ENCODE measurements at regions not wholly inside any gene's neighbourhood (a gene's known extent, or its start where the extent isn't known, plus 50 kb on each side); places are given as distances from the start of the nearest gene placed in this dataset.

- Histone ChIP-seq H2BK5ac (ENCODE audit: low read depth, low read length) (no peak overlapping the region), H4K91ac (replicated peaks; ENCODE audit: insufficient read length, low read length) (no peak overlapping the region), H3K4me2 (ENCODE audit: insufficient read depth in 1 of 2, low read depth in 2 of 2, low read length in 2 of 2) (no peak overlapping the region), H4K8ac (ENCODE audit: extremely low read depth, insufficient read depth, low read length) (no peak overlapping the region), H3K79me1 (ENCODE audit: low read depth, low read length) (no peaks in the 10 kb centered on the region), H3K4me1 (replicated peaks in 1 of 4; ENCODE audit: control insufficient read depth in 3 of 4, insufficient read depth in 4 of 4, low read length in 3 of 4) (no peaks in the 10 kb centered on the region), H3K23ac (ENCODE audit: insufficient read length) (no peak overlapping the region), H4K5ac (ENCODE audit: insufficient read length, low read depth, low read length) (no peak overlapping the region), H3K27ac (ENCODE audit: low read depth, low read length) (no peak overlapping the region), H3K79me2 (ENCODE audit: control insufficient read depth in 1 of 2, insufficient read depth in 2 of 2, low read length in 2 of 2) (no peaks in the 10 kb centered on the region), H2BK12ac (ENCODE audit: low read depth, low read length) (no peak overlapping the region), H3K27me3 (replicated peaks in 1 of 4; ENCODE audit: control insufficient read depth in 3 of 4, extremely low read depth in 1 of 4, insufficient read depth in 3 of 4, low read length in 3 of 4) (no peaks in the 10 kb centered on the region; a peak in 1 of 7 replicates), H2BK120ac (replicated peaks; ENCODE audit: low read depth, low read length) (no peak overlapping the region), H4K20me1 (replicated peaks in 1 of 2; ENCODE audit: control insufficient read depth in 1 of 2, insufficient read depth in 2 of 2, low read length in 2 of 2) (no peaks in the 10 kb centered on the region), H3K9me3 (ENCODE audit: insufficient read depth in 2 of 2, low read depth in 1 of 2, low read length in 1 of 2) (peaks cover 7 to 14% of the 10 kb centered on the region in 2 experiments; a peak in 3 of 4 replicates), H3K4ac (replicated peaks; ENCODE audit: insufficient read length, low read depth, low read length) (no peak overlapping the region), H3K18ac (ENCODE audit: extremely low read depth, low read length) (no peak overlapping the region), H3K56ac (replicated peaks; ENCODE audit: insufficient read length, low read depth, low read length) (no peak overlapping the region), H2BK20ac (ENCODE audit: low read length) (no peak overlapping the region), H2AFZ (ENCODE audit: low read length) (no peak overlapping the region), H3K4me3 (ENCODE audit: extremely low read depth in 1 of 4, insufficient read depth in 2 of 4, low read depth in 3 of 4, low read length in 4 of 4) (no peak overlapping the region), H3K23me2 (ENCODE audit: low read depth, low read length) (no peaks in the 10 kb centered on the region), H3K9ac (replicated peaks in 1 of 4; ENCODE audit: extremely low read depth in 1 of 4, low read depth in 3 of 4, low read length in 3 of 4) (no peak overlapping the region), H3K36me3 (ENCODE audit: control insufficient read depth in 2 of 4, insufficient read depth in 4 of 4, low read length in 3 of 4) (no peaks in the 10 kb centered on the region), H2BK15ac (ENCODE audit: low read length) (no peak overlapping the region), H3K14ac (ENCODE audit: insufficient read length) (no peak overlapping the region), H2AK5ac (ENCODE audit: low read depth, low read length) (no peak overlapping the region)
- TF ChIP-seq ZNF274 (IDR thresholded peaks at IDR 0.05; ENCODE audit: borderline replicate concordance, extremely low read depth, low read length) (no peak), NRF1 (IDR thresholded peaks at IDR 0.05; ENCODE audit: low read depth, low read length) (no peak)
- FAIRE-seq = no peak
- CTCF ChIA-PET (ENCODE audit: partially characterized antibody) = interaction anchor here (0.8 to 3.8 kb wide), 2 partner anchors 12 to 21 kb away, joined by 3 to 12 read pairs; no protein-coding TSS in a partner anchor
- DNase-seq (ENCODE audit: low read depth in 1 of 2, low spot score in 2 of 2) = no peak
- POLR2A ChIA-PET (ENCODE audit: partially characterized antibody) = no interaction called here
- WGBS, 2 experiments (ENCODE audit: extremely low coverage in 1 of 2, insufficient coverage in 1 of 2, insufficient read length in 1 of 2, insufficient replicate concordance in 2 of 2, low coverage in 1 of 2, low lambda C conversion rate in 2 of 2, missing lambda C conversion rate in 1 of 2) = 84% methylated on average over 5 of the region's 5 CpGs; no CpG with 5 or more reads in 1 of the 2 experiments
These were observed 302.0 kb downstream of the SIPA1L2 start for GRCh38 chr1:232327899-232328298.

All from H1 (cell line).